GM12878 (cell line): ENCODE measurements at regions not wholly inside any gene's neighbourhood (a gene's known extent, or its start where the extent isn't known, plus 50 kb on each side); places are given as distances from the start of the nearest gene placed in this dataset.

Source experiments
- ATAC-seq: fragments of 200-7000 bp; cut with Tn5 transposase; 3 replicates; pipeline ENCODE4 v1.9.1; 2020; ENCODE audit warnings: mild to moderate bottlenecking, moderate library complexity
- BruUV-seq: library from RNA; stranded (reverse); fragments of 400-500 nt; replicated peaks from 2 replicates; lab custom pipeline; 2021; lab: Mats Ljungman, UMichigan
- CTCF ChIA-PET: fragments of 300-600 bp; sonication (Branson Sonifier 250); formaldehyde crosslinking; extraction: SDS; loops from one replicate; lab custom pipeline; 2021; ENCODE audit warnings: inconsistent platforms; lab: Yijun Ruan, JAX
- POLR2A ChIA-PET: fragments of 350-600 bp; formaldehyde crosslinking; extraction: SDS; loops from one replicate; lab custom pipeline; 2021; ENCODE audit warnings: inconsistent platforms; lab: Charles Lee
- RAD21 ChIA-PET: fragments of 300-600 bp; sonication (Branson Sonifier 250); formaldehyde crosslinking; loops from one replicate; lab custom pipeline; 2023; ENCODE audit warnings: antibody characterized with exemption; ENCODE audit not compliant: unreplicated experiment; lab: Charles Lee
- SMC1A ChIA-PET: fragments of 300-600 bp; sonication (Branson Sonifier 250); formaldehyde crosslinking; loops from one replicate; lab custom pipeline; 2023; ENCODE audit not compliant: unreplicated experiment, uncharacterized antibody; lab: Charles Lee
- DNase-seq: peaks from one replicate; pipeline ENCODE4 v3.0.0-alpha.2; 2011; ENCODE audit warnings: low read depth, low spot score
- FAIRE-seq: peaks from 3 replicates; lab custom pipeline; 2011; peaks lifted over from hg19 to GRCh38; lab: Jason Lieb, UNC
- H2AFZ ChIP-seq: 2 replicates; pipeline ENCODE4 v1.6.0; 2011; ENCODE audit warnings: low read depth, low read length, control low read depth; ENCODE audit not compliant: control insufficient read depth
- H3K27ac ChIP-seq: 2 replicates; pipeline ENCODE4 v1.5.1; 2011; ENCODE audit warnings: control low read depth; ENCODE audit not compliant: control insufficient read depth, insufficient read depth
- H3K27me3 ChIP-seq, 2 experiments: replicated peaks in 1 of 2; 2 replicates each; pipeline versions ENCODE4 v1.6.0 to v1.6.1; 2011; ENCODE audit warnings: low read length in 1 of 2; ENCODE audit not compliant: control insufficient read depth in 2 of 2, insufficient read depth in 2 of 2
- H3K36me3 ChIP-seq, 2 experiments: 2 replicates each; pipeline ENCODE4 v1.5.1; 2011; ENCODE audit warnings: low read length in 1 of 2; ENCODE audit not compliant: control insufficient read depth in 2 of 2, insufficient read depth in 2 of 2
- H3K4me1 ChIP-seq: 2 replicates; pipeline ENCODE4 v1.6.1; 2011; ENCODE audit warnings: mild to moderate bottlenecking, low read length, moderate library complexity, mixed read lengths; ENCODE audit not compliant: control insufficient read depth, insufficient read depth
- H3K4me2 ChIP-seq: 2 replicates; pipeline ENCODE4 v1.6.0; 2011; ENCODE audit warnings: control low read depth; ENCODE audit not compliant: control insufficient read depth, insufficient read depth
- H3K4me3 ChIP-seq: fragments of 200-600 bp; sonication (generic); 2 replicates; pipeline ENCODE4 v1.5.1; 2016
- H3K79me2 ChIP-seq: 2 replicates; pipeline ENCODE4 v1.6.0; 2011; ENCODE audit warnings: low read length; ENCODE audit not compliant: control insufficient read depth, insufficient read depth
- H3K9ac ChIP-seq: 2 replicates; pipeline ENCODE4 v1.8.0; 2011; ENCODE audit warnings: low read length, control low read depth, mixed read lengths; ENCODE audit not compliant: control insufficient read depth, insufficient read depth
- H3K9me3 ChIP-seq: replicated peaks from 3 replicates; pipeline ENCODE4 v1.5.1; 2011; ENCODE audit warnings: mild to moderate bottlenecking, low read length; ENCODE audit not compliant: control insufficient read depth, insufficient read depth
- H4K20me1 ChIP-seq: 2 replicates; pipeline ENCODE4 v1.6.0; 2011; ENCODE audit not compliant: control insufficient read depth, insufficient read depth
- KDM1A ChIP-seq: fragments of 200-600 bp; sonication (generic); IDR thresholded peaks from 2 replicates; pipeline ENCODE4 v1.6.1; 2016; ENCODE audit warnings: borderline replicate concordance
- KLF5 ChIP-seq: fragments of 450-650 bp; IDR thresholded peaks from 2 replicates; pipeline ENCODE4 v1.6.1; 2014; ENCODE audit warnings: mild to moderate bottlenecking; ENCODE audit not compliant: partially characterized antibody
- NR2C1 ChIP-seq: fragments of 450-650 bp; IDR thresholded peaks from 2 replicates; pipeline ENCODE4 v1.6.1; 2017; ENCODE audit warnings: antibody characterized with exemption, mild to moderate bottlenecking, moderate library complexity
- NRF1 ChIP-seq: conservative IDR thresholded peaks from 2 replicates; pipeline ENCODE4 v1.6.1; 2011; ENCODE audit warnings: mild to moderate bottlenecking, low read depth, low read length, improper control_type of control experiment
- POU2F2 ChIP-seq: IDR thresholded peaks from 3 replicates; pipeline ENCODE4 v1.6.1; 2011; ENCODE audit warnings: low read depth, mild to moderate bottlenecking, low read length, borderline replicate concordance
- RFX5 ChIP-seq: IDR thresholded peaks from 2 replicates; pipeline ENCODE4 v1.6.1; 2011; ENCODE audit warnings: low read depth, low read length, improper control_type of control experiment
- SMAD1 ChIP-seq: fragments of 450-650 bp; IDR thresholded peaks from 2 replicates; pipeline ENCODE4 v1.6.1; 2018; ENCODE audit warnings: mild to moderate bottlenecking, low read depth; ENCODE audit not compliant: partially characterized antibody
- SMAD5 ChIP-seq: IDR thresholded peaks from 2 replicates; pipeline ENCODE4 v1.6.1; 2016; ENCODE audit warnings: antibody characterized with exemption, low read depth
- SREBF1 ChIP-seq: IDR thresholded peaks from 2 replicates; pipeline ENCODE4 v1.6.1; 2012; ENCODE audit warnings: mild to moderate bottlenecking, low read length
- ZNF207 ChIP-seq: fragments of 450-650 bp; IDR thresholded peaks from 2 replicates; pipeline ENCODE4 v1.6.1; 2014; ENCODE audit warnings: antibody characterized with exemption, mild to moderate bottlenecking, borderline replicate concordance
- WGBS: methylation state at CpG from one replicate; pipeline ENCODE4 v1.1.6; 2016; ENCODE audit warnings: low lambda C conversion rate; ENCODE audit not compliant: insufficient replicate concordance, insufficient coverage; ENCODE audit errors: missing lambda C conversion rate; 5-methylcytosine and 5-hydroxymethylcytosine counted together
- in situ Hi-C: fragments of 300-500 bp; cut with MboI; formaldehyde crosslinking; loops from 9 replicates; pipeline ENCODE4 v1.14.3; 2018; ENCODE audit warnings: mixed read lengths
- intact Hi-C: fragments of 100-400 bp; cut with micrococcal nuclease; formaldehyde crosslinking; loops from one replicate; pipeline ENCODE4 v1.14.2; 2022; ENCODE audit not compliant: unreplicated experiment
- TF ChIP-seq, protein P1 (sequence below): fragments of 450-650 bp; IDR thresholded peaks from 2 replicates; pipeline ENCODE4 v1.6.1; 2014; ENCODE audit warnings: mild to moderate bottlenecking
- TF ChIP-seq, protein P2 (sequence below): IDR thresholded peaks from 2 replicates; pipeline ENCODE4 v1.6.1; 2012; ENCODE audit warnings: low read depth, low read length, improper control_type of control experiment
- TF ChIP-seq, protein P3 (sequence below): IDR thresholded peaks from 2 replicates; pipeline ENCODE4 v1.6.1; 2011; ENCODE audit warnings: borderline replicate concordance, low read depth, mild to moderate bottlenecking, moderate library complexity, low read length; ENCODE audit not compliant: insufficient read depth, poor library complexity, severe bottlenecking
- TF ChIP-seq, protein P4 (sequence below): fragments of 450-650 bp; formaldehyde crosslinking; IDR thresholded peaks from 2 replicates; pipeline ENCODE4 v1.5.0; 2022; ENCODE audit warnings: mild to moderate bottlenecking, missing genetic modification characterization

DNA sequence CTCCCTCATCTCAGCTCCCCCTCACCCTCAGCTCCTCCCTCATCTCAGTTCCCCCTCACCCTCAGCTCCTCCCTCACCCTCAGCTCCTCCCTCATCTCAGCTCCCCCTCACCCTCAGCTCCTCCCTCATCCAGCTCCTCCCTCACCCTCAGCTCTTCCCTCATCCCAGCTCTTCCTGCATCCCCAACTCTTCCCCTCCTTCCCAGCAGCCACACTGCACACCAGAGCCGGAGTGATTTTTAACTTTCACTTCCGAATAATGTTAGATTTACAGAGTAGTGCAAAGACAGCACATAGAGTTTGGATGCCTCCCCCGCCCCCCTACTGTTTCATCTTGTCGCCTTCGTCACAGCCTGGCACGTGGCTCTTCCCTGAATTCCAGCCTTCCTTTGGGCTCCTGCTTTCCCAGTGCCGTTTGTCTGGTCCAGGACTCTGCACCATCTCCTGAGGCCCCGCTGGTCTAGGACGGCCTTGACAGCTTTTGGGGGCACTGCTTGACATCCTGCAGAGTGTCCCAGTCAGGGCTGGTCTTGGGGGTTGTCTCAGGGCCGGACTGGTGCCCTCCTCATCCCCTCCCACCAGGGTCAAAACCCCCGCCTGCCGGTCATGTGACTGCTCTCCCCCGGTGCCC is 110.2 kb downstream of the FAM53A start:
- ChIA-PET CTCF (interaction anchor here (0.6 to 0.9 kb wide), 2 partner anchors 560 to 1327 kb away, joined by 3 to 4 read pairs; no protein-coding TSS in a partner anchor), SMC1A (no interaction called here), POLR2A (no interaction called here), RAD21 (no interaction called here)
- no peak overlapping the region for H3K27ac ChIP-seq
- H2AFZ ChIP-seq: no peak overlapping the region
- H4K20me1 ChIP-seq: no peaks in the 10 kb centered on the region
- H3K27me3 ChIP-seq: no peaks in the 10 kb centered on the region
- H3K4me3 ChIP-seq: no peak overlapping the region
- WGBS: 52% methylated on average over 13 of the region's 13 CpGs
- intact Hi-C loops: no loop called here
- no peaks in the 10 kb centered on the region for H3K9me3 ChIP-seq
- BruUV-seq: no TSS peak
- no peak for DNase-seq
- no peak overlapping the region for H3K9ac ChIP-seq
- no peak for ATAC-seq
- H3K36me3 ChIP-seq: no peaks in the 10 kb centered on the region
- H3K4me2 ChIP-seq: no peak overlapping the region
- TF ChIP-seq, protein P1, sequence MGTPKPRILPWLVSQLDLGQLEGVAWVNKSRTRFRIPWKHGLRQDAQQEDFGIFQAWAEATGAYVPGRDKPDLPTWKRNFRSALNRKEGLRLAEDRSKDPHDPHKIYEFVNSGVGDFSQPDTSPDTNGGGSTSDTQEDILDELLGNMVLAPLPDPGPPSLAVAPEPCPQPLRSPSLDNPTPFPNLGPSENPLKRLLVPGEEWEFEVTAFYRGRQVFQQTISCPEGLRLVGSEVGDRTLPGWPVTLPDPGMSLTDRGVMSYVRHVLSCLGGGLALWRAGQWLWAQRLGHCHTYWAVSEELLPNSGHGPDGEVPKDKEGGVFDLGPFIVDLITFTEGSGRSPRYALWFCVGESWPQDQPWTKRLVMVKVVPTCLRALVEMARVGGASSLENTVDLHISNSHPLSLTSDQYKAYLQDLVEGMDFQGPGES: no peak
- TF ChIP-seq RFX5 (no peak), ZNF207 (no peak), KLF5 (no peak), SMAD1 (no peak), POU2F2 (no peak), NRF1 (no peak), SREBF1 (no peak), KDM1A (no peak), SMAD5 (no peak), NR2C1 (no peak)
- TF ChIP-seq, protein P2, sequence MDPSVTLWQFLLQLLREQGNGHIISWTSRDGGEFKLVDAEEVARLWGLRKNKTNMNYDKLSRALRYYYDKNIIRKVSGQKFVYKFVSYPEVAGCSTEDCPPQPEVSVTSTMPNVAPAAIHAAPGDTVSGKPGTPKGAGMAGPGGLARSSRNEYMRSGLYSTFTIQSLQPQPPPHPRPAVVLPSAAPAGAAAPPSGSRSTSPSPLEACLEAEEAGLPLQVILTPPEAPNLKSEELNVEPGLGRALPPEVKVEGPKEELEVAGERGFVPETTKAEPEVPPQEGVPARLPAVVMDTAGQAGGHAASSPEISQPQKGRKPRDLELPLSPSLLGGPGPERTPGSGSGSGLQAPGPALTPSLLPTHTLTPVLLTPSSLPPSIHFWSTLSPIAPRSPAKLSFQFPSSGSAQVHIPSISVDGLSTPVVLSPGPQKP: no peak
- TF ChIP-seq, protein P3, sequence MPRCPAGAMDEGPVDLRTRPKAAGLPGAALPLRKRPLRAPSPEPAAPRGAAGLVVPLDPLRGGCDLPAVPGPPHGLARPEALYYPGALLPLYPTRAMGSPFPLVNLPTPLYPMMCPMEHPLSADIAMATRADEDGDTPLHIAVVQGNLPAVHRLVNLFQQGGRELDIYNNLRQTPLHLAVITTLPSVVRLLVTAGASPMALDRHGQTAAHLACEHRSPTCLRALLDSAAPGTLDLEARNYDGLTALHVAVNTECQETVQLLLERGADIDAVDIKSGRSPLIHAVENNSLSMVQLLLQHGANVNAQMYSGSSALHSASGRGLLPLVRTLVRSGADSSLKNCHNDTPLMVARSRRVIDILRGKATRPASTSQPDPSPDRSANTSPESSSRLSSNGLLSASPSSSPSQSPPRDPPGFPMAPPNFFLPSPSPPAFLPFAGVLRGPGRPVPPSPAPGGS: no peak
- TF ChIP-seq, protein P4, sequence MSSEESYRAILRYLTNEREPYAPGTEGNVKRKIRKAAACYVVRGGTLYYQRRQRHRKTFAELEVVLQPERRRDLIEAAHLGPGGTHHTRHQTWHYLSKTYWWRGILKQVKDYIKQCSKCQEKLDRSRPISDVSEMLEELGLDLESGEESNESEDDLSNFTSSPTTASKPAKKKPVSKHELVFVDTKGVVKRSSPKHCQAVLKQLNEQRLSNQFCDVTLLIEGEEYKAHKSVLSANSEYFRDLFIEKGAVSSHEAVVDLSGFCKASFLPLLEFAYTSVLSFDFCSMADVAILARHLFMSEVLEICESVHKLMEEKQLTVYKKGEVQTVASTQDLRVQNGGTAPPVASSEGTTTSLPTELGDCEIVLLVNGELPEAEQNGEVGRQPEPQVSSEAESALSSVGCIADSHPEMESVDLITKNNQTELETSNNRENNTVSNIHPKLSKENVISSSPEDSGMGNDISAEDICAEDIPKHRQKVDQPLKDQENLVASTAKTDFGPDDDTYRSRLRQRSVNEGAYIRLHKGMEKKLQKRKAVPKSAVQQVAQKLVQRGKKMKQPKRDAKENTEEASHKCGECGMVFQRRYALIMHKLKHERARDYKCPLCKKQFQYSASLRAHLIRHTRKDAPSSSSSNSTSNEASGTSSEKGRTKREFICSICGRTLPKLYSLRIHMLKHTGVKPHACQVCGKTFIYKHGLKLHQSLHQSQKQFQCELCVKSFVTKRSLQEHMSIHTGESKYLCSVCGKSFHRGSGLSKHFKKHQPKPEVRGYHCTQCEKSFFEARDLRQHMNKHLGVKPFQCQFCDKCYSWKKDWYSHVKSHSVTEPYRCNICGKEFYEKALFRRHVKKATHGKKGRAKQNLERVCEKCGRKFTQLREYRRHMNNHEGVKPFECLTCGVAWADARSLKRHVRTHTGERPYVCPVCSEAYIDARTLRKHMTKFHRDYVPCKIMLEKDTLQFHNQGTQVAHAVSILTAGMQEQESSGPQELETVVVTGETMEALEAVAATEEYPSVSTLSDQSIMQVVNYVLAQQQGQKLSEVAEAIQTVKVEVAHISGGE (CRISPR knock-in tag): no peak
- FAIRE-seq: no peak
- H3K4me1 ChIP-seq: no peaks in the 10 kb centered on the region
- H3K79me2 ChIP-seq: no peaks in the 10 kb centered on the region
- in situ Hi-C loops: no loop called here
